Stimulated activated CD4-positive, alpha-beta T cell treated with anti-CD3 and anti-CD28 coated beads, Interleukin-1b, Interleukin-23, amount 100 ng/mL, for 1 hour (primary cell): ENCODE measurements at regions not wholly inside any gene's neighbourhood (a gene's known extent, or its start where the extent isn't known, plus 50 kb on each side); places are given as distances from the start of the nearest gene placed in this dataset.

Experiments
- DNase-seq, 2 donors: peaks; one replicate each; pipeline ENCODE4 v3.0.0-alpha.2; 2020; ENCODE audit warnings: low read depth in 2 of 2

DNA sequence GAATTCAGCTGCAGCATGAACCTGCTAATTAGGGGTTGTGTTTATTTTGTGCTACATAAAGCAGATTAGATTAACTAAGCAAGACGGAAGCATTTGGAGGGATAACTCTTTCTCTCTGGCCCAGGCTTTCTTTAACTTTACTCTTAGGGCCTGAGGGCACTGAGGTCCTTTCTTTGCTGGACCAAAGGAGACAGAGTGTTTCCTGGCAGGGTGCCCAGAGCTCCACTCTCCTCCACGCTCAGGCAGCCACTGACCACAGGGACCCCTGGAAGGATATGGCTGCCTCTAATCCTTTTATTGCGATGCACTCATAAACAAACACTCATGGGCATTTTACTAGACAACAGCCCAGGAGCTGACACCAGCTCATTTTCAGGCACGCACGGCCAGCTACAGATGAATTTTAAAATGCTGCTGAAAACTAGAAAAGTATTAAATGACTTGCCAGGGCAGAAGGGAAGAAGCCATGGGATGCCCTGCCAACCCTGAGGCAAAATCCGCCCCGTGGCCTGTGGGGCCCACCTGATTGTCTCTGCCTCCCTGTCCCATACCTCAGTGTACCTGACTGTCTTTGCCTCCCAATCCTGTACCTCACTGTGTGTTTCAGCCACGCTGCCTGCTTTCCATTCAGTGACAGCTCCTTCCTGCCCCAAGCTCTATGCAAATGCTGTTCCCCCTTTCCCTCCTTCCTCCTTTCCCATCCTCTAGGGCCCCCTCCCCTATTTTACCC, 192.6 kb upstream of the NAV2 start:
- DNase-seq = no peak

DNA sequence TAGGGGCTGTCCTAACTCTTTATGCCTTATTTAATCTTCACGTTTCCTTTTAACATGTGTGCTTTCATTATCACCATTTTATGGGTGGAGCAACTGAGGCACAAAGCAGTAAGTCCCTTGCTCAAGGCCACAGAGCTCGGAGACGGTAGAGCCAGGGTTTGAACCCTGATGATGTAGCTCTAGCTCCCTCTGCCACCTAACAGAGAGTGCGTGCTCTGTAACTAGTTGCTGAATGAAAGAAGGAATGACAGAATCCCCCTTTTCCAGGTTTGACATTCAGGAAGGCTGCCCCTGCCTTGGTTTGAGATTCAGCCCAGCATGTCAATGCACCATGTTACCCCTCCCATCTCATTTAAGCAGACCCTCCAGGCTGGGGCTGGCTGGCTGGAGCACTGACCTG, 193.3 kb upstream of the NAV2 start:
- DNase-seq = no peak

DNA sequence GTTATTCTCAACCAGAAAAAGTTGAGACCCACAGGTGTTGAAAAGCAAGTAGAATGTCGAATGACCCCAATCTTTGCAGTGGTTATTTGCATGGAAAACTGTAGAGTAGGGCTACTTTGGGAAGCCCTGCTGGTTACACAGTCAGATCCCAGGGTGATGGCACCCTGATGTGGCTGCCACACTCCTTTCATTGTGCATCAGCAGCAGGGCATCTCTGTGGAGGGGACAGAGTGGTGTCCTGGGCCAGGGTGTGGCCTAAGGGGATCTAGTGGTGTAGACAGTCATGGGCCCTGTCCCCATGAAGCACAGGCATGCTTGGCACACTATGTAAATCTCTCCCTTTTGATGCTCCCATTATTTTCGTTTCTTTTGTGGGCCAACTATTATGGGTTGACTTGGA, 199.4 kb upstream of the NAV2 start:
- no peak for DNase-seq

DNA sequence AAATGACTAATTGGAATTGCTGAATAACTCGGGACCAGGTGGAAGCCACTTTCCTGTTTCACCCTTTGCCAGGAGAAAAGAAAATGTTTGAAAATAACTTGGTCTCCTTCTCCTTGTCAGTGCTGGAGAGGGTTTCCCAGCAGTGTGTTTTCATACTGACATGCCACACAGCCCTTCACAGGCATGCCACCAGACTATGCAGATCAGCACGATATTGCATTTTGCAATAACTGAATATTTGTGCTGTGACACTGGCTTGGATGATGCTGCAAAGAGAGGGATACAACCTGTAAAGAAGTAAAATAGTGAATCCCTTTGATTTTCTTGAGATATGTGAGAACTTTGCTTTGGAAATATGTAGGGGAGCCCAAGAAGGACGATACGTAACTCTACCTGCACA, 200.0 kb upstream of the NAV2 start:
- DNase-seq = no peak

DNA sequence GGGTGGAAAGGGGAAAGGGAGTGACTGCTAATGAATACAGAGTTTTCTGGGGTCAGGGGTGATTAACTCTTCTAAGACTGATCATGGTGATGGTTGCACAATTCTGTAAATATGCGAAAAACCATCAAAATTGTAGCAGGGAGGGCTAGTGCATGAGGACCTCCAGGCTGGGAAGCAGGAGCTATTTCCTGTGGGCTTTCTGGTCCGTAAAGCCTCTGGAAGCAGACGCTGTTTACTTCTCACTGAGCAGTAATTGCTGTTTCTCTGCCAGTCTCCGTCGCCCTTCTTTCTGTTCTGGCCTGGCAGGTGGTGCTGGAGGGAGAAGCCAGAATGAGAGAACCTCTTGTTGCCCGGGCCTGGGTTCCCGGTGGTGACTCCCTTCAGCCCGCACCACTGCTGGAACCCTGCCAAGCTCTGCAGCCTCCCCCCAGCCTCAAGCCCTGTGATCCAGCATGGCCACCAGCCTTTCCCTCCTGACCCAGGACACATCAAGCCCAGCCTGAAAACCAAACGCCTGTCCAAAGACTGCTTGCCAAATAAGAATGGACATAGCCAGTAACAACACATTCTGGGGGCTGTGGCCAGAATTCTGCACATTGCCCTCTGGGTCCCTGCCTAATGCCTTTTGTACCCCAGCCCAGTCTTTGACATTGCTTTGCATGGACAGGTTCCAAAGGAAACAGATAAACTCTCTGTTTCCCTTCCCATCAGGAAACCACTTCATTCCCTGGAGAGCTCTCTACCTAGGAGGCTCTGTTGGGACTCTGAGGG, 201.0 kb upstream of the NAV2 start:
- DNase-seq = no peak

DNA sequence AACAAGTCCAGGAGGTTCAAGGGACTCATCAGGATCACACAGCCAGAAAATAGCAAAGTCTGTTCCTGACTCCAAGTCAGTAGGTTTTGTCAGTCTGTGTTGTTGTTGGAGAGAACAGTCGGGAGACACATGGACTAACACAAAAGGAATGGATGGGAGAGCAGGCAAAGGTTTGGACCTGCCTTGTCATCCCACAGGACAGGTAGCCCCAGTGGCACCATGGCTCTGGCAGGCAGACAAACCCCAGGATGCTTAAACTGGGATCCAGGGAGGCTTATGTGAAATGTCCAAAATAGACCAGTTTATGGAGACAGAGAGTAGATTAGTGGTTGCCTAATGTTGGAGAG, 201.6 kb upstream of the NAV2 start:
- DNase-seq = no peak

DNA sequence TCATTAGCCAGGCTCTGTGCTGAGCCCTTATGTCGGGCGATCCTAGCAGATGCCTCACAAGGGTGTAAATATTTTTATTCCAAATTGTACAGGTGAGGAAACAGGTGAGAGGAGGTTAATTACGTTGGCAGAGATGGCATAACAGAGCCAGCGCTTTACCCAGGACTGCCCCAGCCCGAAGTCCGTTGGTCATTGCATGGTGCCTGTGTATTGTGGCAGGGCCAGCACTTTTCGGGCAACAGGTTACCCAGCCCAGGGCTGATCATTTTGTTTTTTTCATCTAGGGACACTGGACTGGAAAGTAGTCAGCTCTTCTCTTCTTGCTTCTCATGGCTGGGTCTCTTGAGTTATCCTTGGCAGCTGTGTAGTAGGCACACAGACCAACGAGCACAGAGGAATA, 202.2 kb upstream of the NAV2 start:
- DNase-seq = no peak

DNA sequence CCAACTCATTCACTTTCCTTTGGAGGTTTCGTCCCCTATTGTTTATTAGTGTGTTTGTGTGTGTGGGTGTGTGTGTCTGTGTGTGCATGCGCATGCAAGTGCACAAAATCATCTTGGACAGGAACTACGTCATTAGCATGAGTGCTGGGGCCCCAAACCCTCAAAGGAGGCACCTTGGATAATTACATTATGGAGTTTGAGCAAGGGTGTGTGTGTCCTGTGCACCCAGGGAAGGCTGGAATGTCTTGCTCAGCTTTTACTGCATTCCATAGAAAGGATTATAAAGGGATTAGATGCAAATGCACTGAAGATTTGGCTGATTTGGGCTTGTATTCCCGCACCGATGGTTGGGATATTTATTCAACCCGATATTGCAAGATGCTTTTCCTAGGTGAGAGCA, 203.4 kb upstream of the NAV2 start:
- no peak for DNase-seq

DNA sequence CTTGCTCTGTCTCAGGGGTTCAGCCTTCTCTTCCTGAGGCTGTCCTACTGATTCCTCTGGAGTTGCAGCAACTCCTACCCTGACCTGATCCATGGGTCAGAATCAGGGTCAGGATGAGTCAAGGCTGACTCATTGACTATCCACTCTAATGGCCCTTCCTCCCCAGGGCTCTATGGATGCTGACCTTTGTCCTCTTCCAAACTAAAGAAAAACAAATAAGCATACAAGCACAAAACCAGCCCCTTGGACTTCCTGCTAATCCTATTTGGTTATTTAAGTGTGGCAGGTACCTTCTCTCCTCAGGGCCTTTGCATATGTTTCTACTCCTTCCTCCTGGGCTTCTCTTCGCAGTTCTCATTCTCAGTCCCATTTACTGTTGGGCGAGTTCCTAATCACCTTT, 204.5 kb upstream of the NAV2 start:
- DNase-seq = no peak

DNA sequence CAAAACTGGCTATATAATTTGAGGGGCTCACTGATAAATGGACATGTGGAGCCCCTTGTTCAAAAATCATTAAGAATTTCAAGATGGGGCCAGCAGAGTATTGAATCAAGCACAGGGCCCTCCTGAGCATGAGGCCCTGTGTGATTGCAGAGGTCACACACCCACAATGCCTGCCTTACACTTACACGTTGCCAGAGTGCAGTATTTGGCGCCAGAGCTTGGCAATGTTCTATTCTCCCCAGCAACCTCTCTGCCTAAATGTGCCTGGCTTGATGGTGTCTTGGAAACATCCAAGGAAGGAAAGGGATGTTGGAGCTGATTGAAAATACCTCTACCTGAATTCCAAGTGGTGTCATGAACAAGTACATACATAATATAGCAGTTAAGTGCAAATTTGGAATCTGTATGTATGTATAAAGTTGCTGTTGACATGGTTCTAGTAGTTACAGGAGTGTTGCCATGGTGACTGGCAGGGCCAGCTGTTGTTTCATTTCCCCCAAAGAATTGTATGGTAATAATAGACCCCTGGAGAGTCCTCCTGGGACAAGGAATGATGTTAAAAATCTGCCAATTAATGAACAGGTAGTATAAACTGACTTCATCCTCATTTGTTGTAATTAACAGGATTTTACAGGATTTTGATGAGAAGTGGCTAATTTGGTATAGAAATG, 205.7 kb upstream of the NAV2 start:
- DNase-seq = no peak

DNA sequence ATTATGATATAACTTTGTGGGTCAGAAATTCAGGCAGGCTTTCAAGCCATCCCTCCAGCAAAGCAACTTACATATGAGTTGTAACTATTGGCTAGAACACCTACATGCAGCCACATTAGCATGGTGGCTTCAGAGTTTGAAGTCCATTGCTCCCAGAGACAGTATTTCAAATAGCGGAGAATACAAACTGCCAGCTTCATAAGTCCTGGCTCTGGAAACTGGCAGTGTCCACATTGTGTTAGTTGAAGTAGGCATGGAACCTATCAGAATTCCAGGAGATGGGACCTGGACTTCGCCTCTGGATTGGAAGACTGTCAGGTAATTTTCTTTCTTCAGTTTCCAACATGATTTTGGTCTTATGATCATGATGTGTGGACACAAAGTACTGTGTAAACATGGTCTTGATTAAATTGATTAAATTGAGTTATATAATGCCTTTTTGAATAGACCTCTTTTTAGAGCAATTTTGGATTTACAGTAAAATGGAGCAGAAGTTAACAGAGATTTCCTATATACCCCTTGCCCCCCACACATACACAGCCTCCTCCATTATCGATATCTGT, 209.9 kb upstream of the NAV2 start:
- DNase-seq = no peak

DNA sequence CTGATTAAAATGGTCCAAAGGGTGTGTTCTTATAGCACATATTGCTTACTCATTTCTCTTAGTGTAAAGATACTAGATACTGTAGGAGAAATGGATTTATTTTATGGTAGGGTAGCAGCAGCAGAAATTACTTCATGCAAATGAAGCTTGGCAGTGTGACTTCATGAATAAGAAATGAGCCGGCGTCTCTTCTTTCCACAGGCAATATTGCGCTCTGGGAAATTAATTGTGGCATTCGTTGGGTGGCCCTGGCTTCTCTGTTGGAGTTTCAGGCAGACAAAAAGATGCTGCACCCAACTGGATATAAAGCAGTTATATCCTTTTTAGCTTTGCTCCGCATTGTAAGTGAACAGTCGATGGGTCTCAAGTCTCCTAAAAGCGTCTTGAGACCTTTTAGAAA, 211.0 kb upstream of the NAV2 start:
- no peak for DNase-seq

DNA sequence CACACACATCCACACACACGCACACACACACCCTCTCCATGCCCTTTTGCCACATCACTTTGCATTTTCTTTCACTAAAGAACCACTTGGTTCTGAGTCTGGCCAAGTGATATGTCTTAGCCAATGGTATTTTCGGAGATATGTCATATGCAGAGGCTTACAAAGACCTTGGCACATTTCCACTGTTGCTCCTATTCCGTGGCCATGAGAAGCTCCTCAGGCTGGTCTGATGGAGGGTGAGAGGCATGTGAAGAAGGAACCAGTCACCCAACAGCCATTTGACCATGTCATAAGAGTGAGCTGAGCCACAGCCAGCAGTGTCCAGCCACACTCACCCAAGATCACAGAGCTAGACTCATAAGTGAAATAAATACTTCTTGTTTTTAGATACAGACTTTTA, 212.6 kb upstream of the NAV2 start:
- no peak for DNase-seq

DNA sequence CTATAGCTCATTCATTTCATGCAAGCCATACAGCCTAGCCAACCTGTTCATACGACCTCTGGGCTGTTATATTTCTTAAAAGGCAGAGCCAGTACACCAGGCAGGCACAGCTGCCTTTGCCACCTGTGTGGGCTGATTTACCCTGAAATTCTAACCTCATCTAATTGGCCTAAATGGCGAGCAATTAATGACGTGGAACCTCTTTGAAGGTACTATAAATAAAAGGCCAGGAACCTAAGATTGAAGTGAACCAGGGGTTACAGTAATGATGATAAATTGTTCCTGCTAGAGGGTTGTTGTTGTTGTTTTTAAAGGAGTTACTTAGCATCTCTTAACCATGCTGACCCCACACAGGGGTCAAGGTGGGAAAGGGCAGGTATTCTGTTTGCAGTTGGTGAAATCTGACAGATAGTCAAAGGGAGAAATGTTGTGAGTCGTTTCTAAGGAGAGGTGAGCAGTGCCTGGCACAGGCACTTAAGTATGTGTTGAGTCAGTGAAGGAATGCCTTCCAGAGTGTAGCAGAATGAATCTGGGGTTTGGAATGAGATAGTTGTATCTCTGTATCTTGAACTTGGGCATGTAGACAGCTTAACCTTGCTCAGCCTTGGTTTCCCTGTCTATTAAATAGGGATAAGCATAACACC, 213.5 kb upstream of the NAV2 start:
- DNase-seq = no peak

DNA sequence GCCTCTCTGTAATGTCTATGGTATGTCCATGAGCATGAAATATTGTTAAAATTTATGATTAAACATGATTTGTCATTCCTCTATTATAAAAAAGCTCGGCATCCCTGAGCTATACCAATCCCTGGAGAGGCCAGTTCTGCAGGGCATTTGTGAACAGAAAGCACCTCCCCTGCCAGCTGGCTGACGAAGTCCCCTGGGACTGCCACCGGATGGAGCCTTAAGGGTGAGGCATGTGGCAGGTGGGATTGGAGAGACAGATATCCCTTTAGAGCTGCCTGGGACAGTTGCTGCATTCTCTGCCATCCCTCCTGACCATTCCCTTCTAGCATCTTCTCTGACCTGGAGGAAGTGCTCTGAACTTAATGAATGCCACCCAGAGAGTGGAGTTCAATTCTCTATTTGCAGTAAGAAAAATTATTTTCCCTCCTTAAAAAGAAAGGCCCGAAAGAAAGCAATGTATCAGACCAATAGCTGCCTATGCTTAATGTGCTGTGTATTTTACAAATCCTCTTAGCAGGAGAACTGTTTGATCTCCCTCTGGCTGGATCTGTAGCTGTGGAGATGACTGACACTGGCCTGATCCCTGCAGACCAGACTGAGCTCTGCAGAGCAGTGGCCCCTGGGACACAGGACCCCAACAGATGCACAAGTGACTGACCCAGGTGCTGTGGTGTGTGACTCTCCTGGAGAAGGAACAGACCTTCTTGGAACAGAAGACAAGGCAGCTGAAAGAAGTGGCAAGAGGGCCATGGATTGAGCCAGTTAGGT, 219.0 kb upstream of the NAV2 start:
- no peak for DNase-seq

DNA sequence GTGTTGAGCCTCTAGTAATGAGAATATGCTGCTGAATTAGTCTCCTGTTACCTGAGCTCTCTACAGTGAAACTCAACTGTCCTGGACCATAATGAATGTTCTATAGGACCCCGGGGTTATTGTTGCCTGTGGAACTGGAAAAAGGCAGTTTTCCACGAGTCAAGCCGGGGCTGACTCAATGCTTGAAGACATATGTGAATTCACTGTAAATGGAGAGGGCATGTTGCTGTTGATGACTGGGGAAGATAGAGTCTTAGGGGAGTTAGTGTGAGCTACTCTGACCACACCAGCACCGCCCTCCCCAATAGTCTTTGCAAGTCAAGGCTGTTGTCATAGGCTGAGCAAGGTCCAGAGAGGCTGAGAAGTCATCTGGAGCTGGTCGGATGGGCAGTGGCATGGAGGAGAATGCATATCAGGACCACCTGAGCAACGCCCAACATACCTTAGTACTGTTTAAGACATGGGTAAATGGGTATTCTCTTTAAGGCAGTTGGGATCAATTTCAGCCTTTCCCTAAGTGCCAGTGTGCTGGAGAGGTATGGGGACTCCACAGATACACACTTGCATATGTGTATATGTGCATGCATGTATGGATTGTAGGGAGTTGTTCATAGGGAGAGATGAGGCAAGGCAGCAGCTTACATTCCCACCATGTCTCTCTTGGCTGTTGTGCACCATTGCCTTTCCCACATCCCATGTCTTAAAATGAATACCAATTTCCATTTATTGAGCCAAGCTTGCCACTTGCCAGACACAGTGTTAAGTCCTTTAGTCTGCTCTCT, 230.1 kb upstream of the NAV2 start:
- no peak for DNase-seq

DNA sequence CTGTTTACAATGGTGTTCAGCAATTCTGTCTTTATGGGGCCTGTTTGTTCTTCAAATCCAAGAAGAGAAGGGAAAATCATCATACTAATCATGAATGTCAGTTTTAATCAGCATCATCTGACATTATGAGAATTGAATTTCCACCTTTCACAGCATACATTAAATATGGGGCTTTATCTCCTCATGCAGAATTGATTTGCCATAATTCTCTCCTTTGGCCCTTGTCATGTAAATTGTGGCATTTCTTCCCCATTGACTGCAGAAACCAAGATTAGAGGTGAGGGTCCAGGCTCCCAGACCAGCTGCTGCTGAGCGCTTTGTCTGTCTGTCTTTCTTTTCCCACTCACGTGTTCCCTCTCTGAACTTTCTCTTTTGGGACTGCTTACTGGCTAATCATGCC, 232.1 kb upstream of the NAV2 start:
- DNase-seq = no peak

DNA sequence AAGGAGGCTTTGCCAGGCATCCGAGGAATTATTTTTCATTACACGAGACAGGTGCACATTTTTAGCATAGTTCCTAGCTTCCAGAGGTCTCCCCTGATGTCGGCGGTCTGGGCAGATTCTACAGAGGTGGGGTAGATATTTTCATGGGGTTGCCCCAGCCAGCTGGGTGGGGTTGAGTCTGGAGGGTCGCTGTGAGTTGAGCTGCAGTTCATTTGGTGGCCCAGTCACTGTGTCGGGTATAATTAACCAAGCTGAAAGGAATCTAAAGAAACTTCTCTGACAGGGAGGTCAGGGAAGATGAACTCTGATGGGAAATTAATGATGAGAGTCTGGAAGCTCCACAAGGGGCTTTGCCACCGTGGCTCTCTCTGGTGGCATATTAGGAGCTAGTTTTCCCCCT, 233.7 kb upstream of the NAV2 start:
- no peak for DNase-seq

DNA sequence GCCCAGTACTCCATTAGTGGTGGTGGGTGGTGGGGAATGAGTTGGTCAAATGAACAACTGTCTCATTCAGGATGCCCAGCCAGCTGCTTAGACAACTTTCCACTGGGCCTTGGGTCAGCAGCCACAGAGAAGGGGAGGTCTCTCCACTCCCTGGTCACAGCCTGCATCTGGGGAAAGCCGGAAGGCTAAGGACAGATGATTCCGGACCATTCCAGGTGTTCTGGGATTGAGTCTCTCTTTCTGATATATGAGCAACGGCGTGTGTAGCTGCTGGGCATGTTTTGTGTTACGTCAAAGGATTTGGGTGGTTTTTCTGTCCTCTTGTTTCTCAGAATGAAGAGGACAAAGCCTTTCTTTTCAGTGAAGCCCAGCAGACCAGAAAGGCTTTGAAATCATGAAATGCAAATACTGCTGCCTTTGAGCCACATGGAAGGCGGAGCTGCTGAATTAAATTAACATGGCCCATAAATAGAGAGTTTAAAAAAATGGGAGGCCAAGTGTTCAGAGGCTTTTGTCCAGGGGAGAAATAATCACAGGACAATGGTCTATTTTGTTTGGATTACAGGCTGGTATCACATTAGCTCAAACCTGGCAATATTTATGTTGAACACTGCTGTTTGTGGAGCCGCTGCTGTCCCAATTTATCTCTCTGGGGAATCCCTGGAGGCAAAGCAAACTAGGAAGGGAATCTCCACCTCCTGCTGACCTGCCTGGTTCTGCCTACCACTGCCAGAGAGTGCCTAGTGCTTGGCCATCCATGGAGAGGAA, 234.4 kb upstream of the E2F8 start:
- DNase-seq = no peak

DNA sequence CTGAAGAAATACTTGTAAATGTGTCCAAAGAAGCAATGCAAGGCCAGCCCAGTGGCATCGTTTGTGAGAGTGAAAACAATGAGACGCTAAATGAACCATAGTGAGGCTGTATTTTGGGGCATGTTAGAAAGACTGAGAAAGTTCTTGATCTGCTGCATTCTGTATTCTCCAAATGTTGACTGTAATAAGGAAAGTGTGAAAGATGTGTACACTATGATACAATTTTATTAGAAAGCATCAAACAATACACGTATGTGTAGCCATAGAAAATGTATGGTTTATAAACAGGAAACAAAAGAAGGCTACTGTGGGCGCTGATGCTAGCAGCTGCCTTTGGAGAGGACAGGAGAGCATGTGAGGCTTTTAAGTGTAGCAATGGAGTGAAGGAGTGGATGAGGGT, 233.5 kb upstream of the E2F8 start:
- no peak for DNase-seq
